Sigmoid colon (tissue), 6 donors: ENCODE measurements at regions not wholly inside any gene's neighbourhood (a gene's known extent, or its start where the extent isn't known, plus 50 kb on each side); places are given as distances from the start of the nearest gene placed in this dataset.

Source experiments
- DNase-seq: peaks from one replicate; pipeline ENCODE4 v3.0.0-alpha.2; 2019
- H3K27ac ChIP-seq, 4 donors: fragments of 200-600 bp; sonication (generic); one replicate each; pipeline ENCODE4 v1.5.1; 2016 to 2019; ENCODE audit warnings: mild to moderate bottlenecking in 1 of 4
- H3K27me3 ChIP-seq, 3 donors: fragments of 200-600 bp; sonication (generic); one replicate each; pipeline ENCODE4 v1.5.1; 2019; ENCODE audit warnings: mild to moderate bottlenecking in 1 of 3
- H3K36me3 ChIP-seq, 4 donors: fragments of 200-600 bp; sonication (generic); one replicate each; pipeline ENCODE4 v1.5.1; 2016 to 2019
- H3K4me1 ChIP-seq, 4 donors: fragments of 200-600 bp; sonication (generic); one replicate each; pipeline ENCODE4 v1.5.1; 2017 to 2019
- H3K4me3 ChIP-seq, 4 donors: fragments of 200-600 bp; sonication (generic); one replicate each; pipeline ENCODE4 v1.5.1; 2017 to 2019; ENCODE audit warnings: mild to moderate bottlenecking in 2 of 4, moderate library complexity in 1 of 4
- H3K9me3 ChIP-seq, 4 donors: fragments of 200-600 bp in 3 of 4; sonication (generic) in 3 of 4; one replicate each; pipeline versions ENCODE4 v1.5.1 to v1.6.1; 2013 to 2019
- EP300 ChIP-seq, 4 donors: sonication (generic); formaldehyde crosslinking; IDR thresholded peaks; one replicate each; pipeline ENCODE4 v1.6.1; 2017; ENCODE audit warnings: antibody characterized with exemption in 4 of 4
- POLR2A ChIP-seq, 2 donors: fragments of 450-650 bp; IDR thresholded peaks; one replicate each; pipeline ENCODE4 v1.6.1; 2016; ENCODE audit warnings: antibody characterized with exemption in 2 of 2, mild to moderate bottlenecking in 2 of 2, moderate library complexity in 2 of 2
- POLR2AphosphoS5 ChIP-seq, 4 donors: sonication (generic); formaldehyde crosslinking; IDR thresholded peaks; one replicate each; pipeline ENCODE4 v1.6.1; 2017; ENCODE audit warnings: antibody characterized with exemption in 4 of 4
- WGBS, 2 donors: extraction: QIAGEN DNeasy Blood & Tissue Kit; methylation state at CpG; one replicate each; pipeline ENCODE4 v1.1.7; 2013; 5-methylcytosine and 5-hydroxymethylcytosine counted together
- intact Hi-C: fragments of 100-400 bp; cut with DNase I; formaldehyde crosslinking; loops from one replicate; pipeline ENCODE4 v1.15.1; 2023
- TF ChIP-seq, protein P1 (sequence below), 4 experiments: fragments of 450-650 bp in 3 of 4; fragments of 200-600 bp in 1 of 4; IDR thresholded peaks; one replicate each; pipeline ENCODE4 v1.5.1; 2016 to 2019; ENCODE audit warnings: antibody characterized with exemption in 4 of 4, mild to moderate bottlenecking in 3 of 4, moderate library complexity in 2 of 4
- donor health status: healthy with polysubstance abuse.
- donor health status: healthy.

DNA sequence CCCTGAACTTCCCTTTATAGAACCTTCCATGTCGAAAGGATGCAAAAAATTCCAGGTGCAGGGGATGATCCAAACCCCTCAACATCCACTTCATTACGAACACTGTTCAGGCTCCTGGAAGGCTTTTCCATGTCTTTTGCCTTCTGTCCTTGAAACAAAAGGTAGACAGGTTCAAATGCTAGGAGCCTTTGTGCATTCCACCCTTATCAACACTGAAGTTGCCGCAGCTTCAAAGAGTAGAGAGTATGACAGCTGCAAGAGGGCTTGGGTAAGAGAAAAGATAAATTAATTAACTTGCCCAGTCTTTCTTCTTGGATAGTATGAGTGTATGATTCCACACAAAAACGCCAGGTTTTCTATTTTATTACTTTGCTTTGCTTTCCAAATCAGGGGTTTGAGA lies 269.1 kb upstream of the MSX2 start:
- intact Hi-C loops = no loop called here
- no peak for TF ChIP-seq POLR2A (IDR thresholded peaks at IDR 0.05)
- TF ChIP-seq, protein P1, sequence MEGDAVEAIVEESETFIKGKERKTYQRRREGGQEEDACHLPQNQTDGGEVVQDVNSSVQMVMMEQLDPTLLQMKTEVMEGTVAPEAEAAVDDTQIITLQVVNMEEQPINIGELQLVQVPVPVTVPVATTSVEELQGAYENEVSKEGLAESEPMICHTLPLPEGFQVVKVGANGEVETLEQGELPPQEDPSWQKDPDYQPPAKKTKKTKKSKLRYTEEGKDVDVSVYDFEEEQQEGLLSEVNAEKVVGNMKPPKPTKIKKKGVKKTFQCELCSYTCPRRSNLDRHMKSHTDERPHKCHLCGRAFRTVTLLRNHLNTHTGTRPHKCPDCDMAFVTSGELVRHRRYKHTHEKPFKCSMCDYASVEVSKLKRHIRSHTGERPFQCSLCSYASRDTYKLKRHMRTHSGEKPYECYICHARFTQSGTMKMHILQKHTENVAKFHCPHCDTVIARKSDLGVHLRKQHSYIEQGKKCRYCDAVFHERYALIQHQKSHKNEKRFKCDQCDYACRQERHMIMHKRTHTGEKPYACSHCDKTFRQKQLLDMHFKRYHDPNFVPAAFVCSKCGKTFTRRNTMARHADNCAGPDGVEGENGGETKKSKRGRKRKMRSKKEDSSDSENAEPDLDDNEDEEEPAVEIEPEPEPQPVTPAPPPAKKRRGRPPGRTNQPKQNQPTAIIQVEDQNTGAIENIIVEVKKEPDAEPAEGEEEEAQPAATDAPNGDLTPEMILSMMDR (IDR thresholded peaks at IDR 0.05) = no peak
- TF ChIP-seq EP300 (IDR thresholded peaks at IDR 0.05) = no peak
- no peak for TF ChIP-seq POLR2AphosphoS5 (IDR thresholded peaks at IDR 0.05)
- H3K4me3 ChIP-seq = no peak overlapping the region
- H3K4me1 ChIP-seq = no peaks in the 10 kb centered on the region
- no peak for DNase-seq
- H3K27me3 ChIP-seq = no peaks in the 10 kb centered on the region
- H3K9me3 ChIP-seq = no peaks in the 10 kb centered on the region
- no peak overlapping the region for H3K27ac ChIP-seq
- 66 to 75% methylated on average over 4 of the region's 4 CpGs for WGBS, 2 donors
- H3K36me3 ChIP-seq = no peaks in the 10 kb centered on the region

DNA sequence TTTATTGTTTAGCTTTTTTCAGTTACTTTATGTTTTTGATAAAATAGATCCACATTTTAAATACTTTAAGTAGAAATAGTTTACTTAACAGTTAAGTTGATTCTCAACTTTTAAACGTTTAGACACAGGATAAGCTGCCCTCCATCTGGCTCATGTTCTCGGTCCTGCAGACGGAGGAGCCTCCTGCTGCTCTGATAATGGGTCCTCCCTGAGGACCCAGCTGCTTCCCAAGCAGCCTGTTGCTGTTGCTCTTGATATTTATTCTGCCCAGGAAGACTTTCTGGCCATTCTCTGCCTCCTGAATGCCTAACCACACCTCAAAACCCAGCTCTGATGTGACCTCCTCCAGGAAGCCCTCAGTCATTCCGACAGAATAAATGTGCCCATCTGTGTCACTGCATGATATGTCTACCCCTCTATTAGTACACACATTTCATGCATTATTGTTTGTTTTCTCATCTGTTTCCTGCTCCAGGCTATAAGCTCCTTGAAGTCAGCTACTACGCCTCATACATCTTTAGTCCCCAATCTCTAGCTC lies 267.2 kb upstream of the MSX2 start:
- H3K4me1 ChIP-seq = no peaks in the 10 kb centered on the region
- no peaks in the 10 kb centered on the region for H3K36me3 ChIP-seq
- no peak overlapping the region for H3K27ac ChIP-seq
- H3K27me3 ChIP-seq = no peaks in the 10 kb centered on the region
- no peak overlapping the region for H3K4me3 ChIP-seq
- H3K9me3 ChIP-seq = no peaks in the 10 kb centered on the region
- intact Hi-C loops = no loop called here
- DNase-seq = no peak
- no peak for TF ChIP-seq POLR2AphosphoS5 (IDR thresholded peaks at IDR 0.05)
- 59 to 67% methylated on average over 5 of the region's 5 CpGs for WGBS, 2 donors

DNA sequence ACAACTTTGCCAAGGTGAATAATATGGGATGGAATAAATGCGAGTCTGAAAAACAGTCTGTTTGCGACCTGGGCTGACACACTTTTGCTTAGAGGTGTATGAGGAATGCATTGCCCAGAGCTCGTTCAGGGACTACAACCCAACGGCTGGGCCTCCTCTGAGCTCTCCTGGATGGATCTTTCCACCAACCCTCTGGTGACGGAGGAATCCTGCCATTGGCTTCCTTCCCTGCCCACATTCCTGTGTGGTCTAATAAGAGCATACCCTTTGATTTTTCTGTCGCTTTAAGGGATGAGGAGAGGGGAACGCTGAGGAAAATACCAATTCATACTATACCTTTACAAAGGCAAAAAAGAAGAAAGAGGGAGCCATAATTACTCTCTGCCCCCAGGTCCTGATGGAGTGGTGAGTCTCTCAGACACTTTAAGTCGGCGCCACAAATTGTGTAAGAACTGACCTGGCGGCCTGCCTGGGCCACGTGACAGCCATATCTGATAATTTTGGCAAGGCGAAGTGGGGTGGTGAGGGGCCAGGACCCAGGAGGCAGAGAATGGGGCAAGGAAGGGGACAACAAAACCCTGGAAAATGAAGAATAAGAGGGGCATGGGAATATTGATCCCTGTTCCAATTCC lies 265.2 kb upstream of the MSX2 start:
- no peak for TF ChIP-seq EP300 (IDR thresholded peaks at IDR 0.05)
- TF ChIP-seq POLR2AphosphoS5 (IDR thresholded peaks at IDR 0.05) = no peak
- TF ChIP-seq, protein P1 (IDR thresholded peaks at IDR 0.05) = no peak
- TF ChIP-seq POLR2A (IDR thresholded peaks at IDR 0.05) = no peak
- intact Hi-C loops = no loop called here
- Histone ChIP-seq H3K4me3 (no peak overlapping the region), H3K4me1 (no peaks in the 10 kb centered on the region), H3K9me3 (no peaks in the 10 kb centered on the region), H3K36me3 (no peaks in the 10 kb centered on the region), H3K27me3 (no peaks in the 10 kb centered on the region), H3K27ac (no peak overlapping the region)
- DNase-seq = no peak
- WGBS, 2 donors = 85 to 90% methylated on average over 12 of the region's 12 CpGs

DNA sequence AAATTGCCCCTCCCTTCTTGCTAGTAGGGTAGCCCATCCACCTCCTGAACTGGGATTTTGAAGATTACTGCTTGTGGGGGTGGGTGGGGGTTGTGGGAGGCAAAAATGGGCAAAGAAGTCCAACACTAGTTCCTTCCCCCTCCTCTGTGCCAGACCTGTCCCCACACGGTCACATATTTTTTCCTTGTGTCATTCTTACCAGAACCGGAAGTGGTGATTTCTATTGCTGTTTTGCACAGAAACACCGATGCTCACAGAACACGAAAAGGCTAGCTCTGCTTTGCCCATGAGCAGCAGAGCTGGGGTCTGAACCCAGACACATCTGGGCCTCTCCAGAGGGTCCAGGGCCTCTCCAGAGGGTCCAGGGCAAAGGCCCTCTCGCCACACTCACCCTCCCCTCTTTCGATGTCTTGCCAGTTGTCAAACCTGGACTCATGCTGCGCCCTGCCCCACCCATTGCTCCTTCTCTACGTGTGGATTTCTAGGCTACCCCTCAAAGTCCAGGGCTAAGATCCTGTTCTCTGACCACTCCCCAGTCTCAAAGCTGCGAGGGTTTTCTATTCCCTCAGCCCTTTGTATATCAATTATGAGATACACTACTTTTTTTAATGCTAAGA lies 264.4 kb upstream of the MSX2 start:
- no peaks in the 10 kb centered on the region for H3K27me3 ChIP-seq
- no peak overlapping the region for H3K4me3 ChIP-seq
- DNase-seq = no peak
- no peaks in the 10 kb centered on the region for H3K36me3 ChIP-seq
- no peaks in the 10 kb centered on the region for H3K9me3 ChIP-seq
- TF ChIP-seq POLR2A (IDR thresholded peaks at IDR 0.05) = no peak
- TF ChIP-seq POLR2AphosphoS5 (IDR thresholded peaks at IDR 0.05) = no peak
- TF ChIP-seq, protein P1 (IDR thresholded peaks at IDR 0.05) = no peak
- no peak for TF ChIP-seq EP300 (IDR thresholded peaks at IDR 0.05)
- 15 to 55% methylated on average over 9 of the region's 9 CpGs for WGBS, 2 donors
- no peaks in the 10 kb centered on the region for H3K4me1 ChIP-seq
- intact Hi-C loops = no loop called here
- H3K27ac ChIP-seq = no peak overlapping the region

DNA sequence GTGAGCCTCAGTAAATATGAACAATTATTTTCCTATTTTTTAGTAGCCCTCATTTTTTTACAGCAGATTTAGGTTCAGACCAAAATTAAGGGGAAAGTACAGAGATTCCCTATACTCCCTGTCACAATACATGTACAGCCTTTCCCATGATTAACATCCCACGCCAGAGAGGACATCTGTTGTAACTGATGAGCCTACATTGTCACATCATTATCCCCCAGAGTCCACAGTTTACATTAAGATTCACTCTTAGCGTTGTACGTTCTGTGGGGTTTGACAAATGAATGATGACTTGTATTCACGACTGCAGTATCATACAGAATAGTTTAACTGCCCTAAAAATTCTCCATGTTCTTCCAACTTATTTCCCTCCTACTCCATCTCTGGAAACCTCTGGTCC lies 262.3 kb upstream of the MSX2 start:
- intact Hi-C loops = no loop called here
- H3K9me3 ChIP-seq = no peaks in the 10 kb centered on the region
- no peak for DNase-seq
- no peak overlapping the region for H3K4me3 ChIP-seq
- no peaks in the 10 kb centered on the region for H3K36me3 ChIP-seq
- no peaks in the 10 kb centered on the region for H3K4me1 ChIP-seq
- WGBS, 2 donors = 65 to 84% methylated on average over 4 of the region's 4 CpGs
- TF ChIP-seq POLR2AphosphoS5 (IDR thresholded peaks at IDR 0.05) = no peak
- no peak for TF ChIP-seq EP300 (IDR thresholded peaks at IDR 0.05)
- TF ChIP-seq POLR2A (IDR thresholded peaks at IDR 0.05) = no peak
- TF ChIP-seq, protein P1 (IDR thresholded peaks at IDR 0.05) = no peak
- no peak overlapping the region for H3K27ac ChIP-seq
- H3K27me3 ChIP-seq = no peaks in the 10 kb centered on the region
